ENCODE measurements at regions not wholly inside any gene's neighbourhood (a gene's known extent, or its start where the extent isn't known, plus 50 kb on each side); places are given as distances from the start of the nearest gene placed in this dataset.

- Histone ChIP-seq H3K36me3 (ENCODE audit: control insufficient read depth in 2 of 2, insufficient read depth in 1 of 2, low read length in 2 of 2) (no peaks in the 10 kb centered on the region), H3K4me3 (ENCODE audit: low read depth, low read length) (no peak overlapping the region), H3K9me3 (ENCODE audit: control insufficient read depth, insufficient read depth, low read depth, low read length) (no peaks in the 10 kb centered on the region), H3K27ac (ENCODE audit: extremely low read depth, low read depth, low read length) (no peak overlapping the region), H3K4me1 (ENCODE audit: control insufficient read depth, insufficient read depth, low read length) (no peaks in the 10 kb centered on the region)
- POLR2A ChIA-PET: no interaction called here
- CTCF ChIA-PET: no interaction called here
- no peak for TF ChIP-seq ZNF121 (tag by site-specific recombination; IDR thresholded peaks at IDR 0.05)
- TF ChIP-seq PATZ1 (tag by site-specific recombination; IDR thresholded peaks at IDR 0.05): no peak
- TF ChIP-seq ZNF558 (tag by site-specific recombination; IDR thresholded peaks at IDR 0.05): no peak
- TF ChIP-seq ZNF645 (tag by site-specific recombination; IDR thresholded peaks at IDR 0.05): no peak
- TF ChIP-seq ZNF555 (tag by site-specific recombination; conservative IDR thresholded peaks at IDR 0.05): no peak
These were observed 595.5 kb downstream of the SLITRK1 start for GRCh38 chr13:83286737-83287136.

- Histone ChIP-seq H3K9me3 (ENCODE audit: control insufficient read depth, insufficient read depth, low read depth, low read length) (no peaks in the 10 kb centered on the region), H3K4me1 (ENCODE audit: control insufficient read depth, insufficient read depth, low read length) (no peaks in the 10 kb centered on the region), H3K4me3 (ENCODE audit: low read depth, low read length) (no peak overlapping the region), H3K27ac (ENCODE audit: extremely low read depth, low read depth, low read length) (no peak overlapping the region), H3K36me3 (ENCODE audit: control insufficient read depth in 2 of 2, insufficient read depth in 1 of 2, low read length in 2 of 2) (no peaks in the 10 kb centered on the region)
- CTCF ChIA-PET: no interaction called here
- POLR2A ChIA-PET: no interaction called here
- TF ChIP-seq SP7 (tag by site-specific recombination; IDR thresholded peaks at IDR 0.05) (no peak), ZBTB44 (tag by site-specific recombination; IDR thresholded peaks at IDR 0.05) (no peak), SETDB1 (IDR thresholded peaks at IDR 0.05; ENCODE audit: insufficient read length, low read length) (no peak), ZBTB8A (tag by site-specific recombination; IDR thresholded peaks at IDR 0.05) (no peak), ZSCAN4 (tag by site-specific recombination; IDR thresholded peaks at IDR 0.05) (no peak), ZNF121 (tag by site-specific recombination; IDR thresholded peaks at IDR 0.05) (no peak), ZNF18 (tag by site-specific recombination; IDR thresholded peaks at IDR 0.05) (no peak), ZNF473 (tag by site-specific recombination; IDR thresholded peaks at IDR 0.05) (no peak), ZNF280D (tag by site-specific recombination; IDR thresholded peaks at IDR 0.05) (no peak), ZNF16 (tag by site-specific recombination; IDR thresholded peaks at IDR 0.05; ENCODE audit: low read depth) (no peak), TCF7L2 (IDR thresholded peaks at IDR 0.05; ENCODE audit: borderline replicate concordance, low read depth, low read length) (no peak), ZNF26 (tag by site-specific recombination; IDR thresholded peaks at IDR 0.05) (no peak), ZNF645 (tag by site-specific recombination; IDR thresholded peaks at IDR 0.05) (no peak), ZNF670 (tag by site-specific recombination; IDR thresholded peaks at IDR 0.05; ENCODE audit: low read depth) (no peak), SP3 (tag by site-specific recombination; IDR thresholded peaks at IDR 0.05) (no peak), ZNF23 (tag by site-specific recombination; IDR thresholded peaks at IDR 0.05; ENCODE audit: borderline replicate concordance) (no peak), GLIS1 (tag by site-specific recombination; IDR thresholded peaks at IDR 0.05) (no peak), KLF9 (tag by site-specific recombination; IDR thresholded peaks at IDR 0.05; ENCODE audit: low read depth) (no peak), ZNF133 (tag by site-specific recombination; IDR thresholded peaks at IDR 0.05) (no peak)
These were observed 600.6 kb downstream of the SLITRK1 start for GRCh38 chr13:83281654-83282053.
